ENCODE measurements at regions not wholly inside any gene's neighbourhood (a gene's known extent, or its start where the extent isn't known, plus 50 kb on each side); places are given as distances from the start of the nearest gene placed in this dataset.

GRCh38 chr6:109297406-109298110 lies 84.7 kb downstream of the CD164 start:
- TF ChIP-seq E2F6 (IDR thresholded peaks at IDR 0.05) (no peak), CHD1 (IDR thresholded peaks at IDR 0.05; ENCODE audit: low read depth, low read length) (no peak), CTCF (IDR thresholded peaks at IDR 0.05; ENCODE audit: control extremely low read depth in 1 of 3, insufficient read depth in 1 of 3, low read depth in 1 of 3, low read length in 3 of 3) (no peak)
